ENCODE measurements at regions not wholly inside any gene's neighbourhood (a gene's known extent, or its start where the extent isn't known, plus 50 kb on each side); places are given as distances from the start of the nearest gene placed in this dataset.

DNA sequence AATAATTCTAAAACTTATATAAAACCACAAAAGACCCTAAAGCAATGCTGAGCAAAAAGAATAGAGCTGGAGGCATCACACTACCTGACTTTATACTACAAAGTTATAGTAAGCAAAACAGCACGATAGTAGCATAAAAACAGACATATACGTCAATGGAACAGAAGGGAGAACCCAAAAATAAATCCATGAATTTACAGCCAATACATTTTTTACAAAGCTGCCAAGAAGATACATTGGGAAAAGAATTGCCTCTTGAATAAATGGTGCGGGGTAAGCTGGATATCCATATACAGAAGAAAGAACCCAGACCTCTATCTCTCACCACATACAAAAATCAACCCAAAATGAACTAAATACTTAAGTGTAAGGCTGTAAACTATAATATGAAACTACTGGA is 51.3 kb upstream of the KRTAP11-1 start:
- ChIA-PET POLR2A (no interaction called here), CTCF (no interaction called here)
- Histone ChIP-seq H3K4me1 (no peaks in the 10 kb centered on the region), H3K4me2 (no peak overlapping the region), H3K9me3 (no peaks in the 10 kb centered on the region), H3K4me3 (no peak overlapping the region), H3K27ac (no peak overlapping the region)
- 2% methylated on average over 3 of the region's 3 CpGs for WGBS (ENCODE audit: missing lambda C conversion rate)
- FAIRE-seq, result no peak
- no peak for DNase-seq (ENCODE audit: low read depth in 1 of 2, low spot score in 1 of 2)
- ATAC-seq, result no peak
- no peak for TF ChIP-seq FOSB (CRISPR knock-in tag; IDR thresholded peaks at IDR 0.05)
- no peak for TF ChIP-seq KDM1A (IDR thresholded peaks at IDR 0.05; ENCODE audit: low read depth)
- no peak for TF ChIP-seq CBX8 (IDR thresholded peaks at IDR 0.05)
- no peak for TF ChIP-seq BHLHE40 (IDR thresholded peaks at IDR 0.05; ENCODE audit: low read depth, low read length)
- TF ChIP-seq CHD2 (IDR thresholded peaks at IDR 0.05; ENCODE audit: low read length, partially characterized antibody), result no peak
- TF ChIP-seq, protein P1, sequence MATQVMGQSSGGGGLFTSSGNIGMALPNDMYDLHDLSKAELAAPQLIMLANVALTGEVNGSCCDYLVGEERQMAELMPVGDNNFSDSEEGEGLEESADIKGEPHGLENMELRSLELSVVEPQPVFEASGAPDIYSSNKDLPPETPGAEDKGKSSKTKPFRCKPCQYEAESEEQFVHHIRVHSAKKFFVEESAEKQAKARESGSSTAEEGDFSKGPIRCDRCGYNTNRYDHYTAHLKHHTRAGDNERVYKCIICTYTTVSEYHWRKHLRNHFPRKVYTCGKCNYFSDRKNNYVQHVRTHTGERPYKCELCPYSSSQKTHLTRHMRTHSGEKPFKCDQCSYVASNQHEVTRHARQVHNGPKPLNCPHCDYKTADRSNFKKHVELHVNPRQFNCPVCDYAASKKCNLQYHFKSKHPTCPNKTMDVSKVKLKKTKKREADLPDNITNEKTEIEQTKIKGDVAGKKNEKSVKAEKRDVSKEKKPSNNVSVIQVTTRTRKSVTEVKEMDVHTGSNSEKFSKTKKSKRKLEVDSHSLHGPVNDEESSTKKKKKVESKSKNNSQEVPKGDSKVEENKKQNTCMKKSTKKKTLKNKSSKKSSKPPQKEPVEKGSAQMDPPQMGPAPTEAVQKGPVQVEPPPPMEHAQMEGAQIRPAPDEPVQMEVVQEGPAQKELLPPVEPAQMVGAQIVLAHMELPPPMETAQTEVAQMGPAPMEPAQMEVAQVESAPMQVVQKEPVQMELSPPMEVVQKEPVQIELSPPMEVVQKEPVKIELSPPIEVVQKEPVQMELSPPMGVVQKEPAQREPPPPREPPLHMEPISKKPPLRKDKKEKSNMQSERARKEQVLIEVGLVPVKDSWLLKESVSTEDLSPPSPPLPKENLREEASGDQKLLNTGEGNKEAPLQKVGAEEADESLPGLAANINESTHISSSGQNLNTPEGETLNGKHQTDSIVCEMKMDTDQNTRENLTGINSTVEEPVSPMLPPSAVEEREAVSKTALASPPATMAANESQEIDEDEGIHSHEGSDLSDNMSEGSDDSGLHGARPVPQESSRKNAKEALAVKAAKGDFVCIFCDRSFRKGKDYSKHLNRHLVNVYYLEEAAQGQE (IDR thresholded peaks at IDR 0.05), result no peak
- no peak for TF ChIP-seq TP53 (CRISPR knock-in tag; IDR thresholded peaks at IDR 0.05)
- no peak for TF ChIP-seq TFCP2L1 (CRISPR knock-in tag; IDR thresholded peaks at IDR 0.05)
- no peak for TF ChIP-seq HEYL (CRISPR knock-in tag; IDR thresholded peaks at IDR 0.05)
- TF ChIP-seq, protein P2, sequence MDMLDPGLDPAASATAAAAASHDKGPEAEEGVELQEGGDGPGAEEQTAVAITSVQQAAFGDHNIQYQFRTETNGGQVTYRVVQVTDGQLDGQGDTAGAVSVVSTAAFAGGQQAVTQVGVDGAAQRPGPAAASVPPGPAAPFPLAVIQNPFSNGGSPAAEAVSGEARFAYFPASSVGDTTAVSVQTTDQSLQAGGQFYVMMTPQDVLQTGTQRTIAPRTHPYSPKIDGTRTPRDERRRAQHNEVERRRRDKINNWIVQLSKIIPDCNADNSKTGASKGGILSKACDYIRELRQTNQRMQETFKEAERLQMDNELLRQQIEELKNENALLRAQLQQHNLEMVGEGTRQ (IDR thresholded peaks at IDR 0.05), result no peak
- TF ChIP-seq FOSL2 (IDR thresholded peaks at IDR 0.05), result no peak
- TF ChIP-seq FOSL2 (CRISPR knock-in tag; IDR thresholded peaks at IDR 0.05), result no peak
- no peak for TF ChIP-seq MYC (IDR thresholded peaks at IDR 0.05; ENCODE audit: borderline replicate concordance, low read length)
